Tibial artery (tissue), 4 donors: ENCODE measurements at regions not wholly inside any gene's neighbourhood (a gene's known extent, or its start where the extent isn't known, plus 50 kb on each side); places are given as distances from the start of the nearest gene placed in this dataset.

Source experiments
- DNase-seq, 2 donors: peaks; one replicate each; pipeline ENCODE4 v3.0.0-alpha.2; 2019
- H3K27ac ChIP-seq, 2 donors: fragments of 200-600 bp; sonication (generic) in 1 of 2; 1 replicate in 1 of 2; 2 replicates in 1 of 2; pipeline ENCODE4 v1.5.1; 2018 to 2019; ENCODE audit warnings: mild to moderate bottlenecking in 1 of 2
- H3K27me3 ChIP-seq, 2 donors: fragments of 200-600 bp; sonication (generic) in 1 of 2; one replicate each; pipeline versions ENCODE4 v1.5.1 to v1.6.0; 2016 to 2019
- H3K36me3 ChIP-seq, 3 donors: fragments of 200-600 bp; sonication (generic) in 2 of 3; one replicate each; pipeline ENCODE4 v1.5.1; 2016 to 2019; ENCODE audit warnings: mild to moderate bottlenecking in 2 of 3
- H3K4me1 ChIP-seq, 4 donors: fragments of 200-600 bp; sonication (generic) in 2 of 4; 1 replicate in 3 of 4; 2 replicates in 1 of 4; pipeline ENCODE4 v1.5.1; 2016 to 2019
- H3K4me3 ChIP-seq, 2 donors: fragments of 200-600 bp; sonication (generic) in 1 of 2; 1 replicate in 1 of 2; 2 replicates in 1 of 2; pipeline ENCODE4 v1.5.1; 2018 to 2019; ENCODE audit warnings: mild to moderate bottlenecking in 2 of 2
- H3K9me3 ChIP-seq, 3 donors: fragments of 200-600 bp; sonication (generic) in 1 of 3; one replicate each; pipeline ENCODE4 v1.5.1; 2016 to 2019
- intact Hi-C: fragments of 100-400 bp; cut with DNase I; formaldehyde crosslinking; loops from one replicate; pipeline ENCODE4 v1.15.0; 2023; ENCODE audit warnings: low total_unique reads
- TF ChIP-seq, protein P1 (sequence below), 2 experiments: fragments of 200-600 bp in 1 of 2; fragments of 450-650 bp in 1 of 2; IDR thresholded peaks; one replicate each; pipeline ENCODE4 v1.5.1; 2017 to 2019; ENCODE audit warnings: antibody characterized with exemption in 2 of 2, mild to moderate bottlenecking in 1 of 2, moderate library complexity in 1 of 2

DNA sequence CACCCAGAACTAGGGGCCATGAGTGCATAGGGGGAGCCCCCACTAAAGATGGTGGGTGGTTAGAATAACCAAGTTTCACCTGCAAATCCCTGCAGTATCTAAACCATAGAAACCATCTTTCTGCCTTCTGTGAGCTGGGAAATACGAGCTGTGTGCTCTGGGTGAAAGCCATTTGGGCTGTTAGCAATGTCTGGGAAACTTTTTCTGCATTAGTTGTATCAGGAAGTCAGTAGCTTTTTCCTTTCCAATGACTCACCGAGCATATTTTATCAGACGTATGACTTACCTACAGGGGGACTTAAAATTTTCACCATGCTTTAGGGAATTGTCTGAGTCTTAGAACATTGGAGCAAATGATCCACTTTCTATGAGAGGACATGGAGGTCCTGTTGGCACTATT, 584.0 kb downstream of the QKI start:
- Histone ChIP-seq H3K27me3 (no peaks in the 10 kb centered on the region), H3K36me3 (no peaks in the 10 kb centered on the region), H3K4me3 (no peak overlapping the region), H3K9me3 (no peaks in the 10 kb centered on the region), H3K4me1 (no peaks in the 10 kb centered on the region), H3K27ac (no peak overlapping the region)
- DNase-seq: no peak
- intact Hi-C loops: no loop called here
- TF ChIP-seq, protein P1, sequence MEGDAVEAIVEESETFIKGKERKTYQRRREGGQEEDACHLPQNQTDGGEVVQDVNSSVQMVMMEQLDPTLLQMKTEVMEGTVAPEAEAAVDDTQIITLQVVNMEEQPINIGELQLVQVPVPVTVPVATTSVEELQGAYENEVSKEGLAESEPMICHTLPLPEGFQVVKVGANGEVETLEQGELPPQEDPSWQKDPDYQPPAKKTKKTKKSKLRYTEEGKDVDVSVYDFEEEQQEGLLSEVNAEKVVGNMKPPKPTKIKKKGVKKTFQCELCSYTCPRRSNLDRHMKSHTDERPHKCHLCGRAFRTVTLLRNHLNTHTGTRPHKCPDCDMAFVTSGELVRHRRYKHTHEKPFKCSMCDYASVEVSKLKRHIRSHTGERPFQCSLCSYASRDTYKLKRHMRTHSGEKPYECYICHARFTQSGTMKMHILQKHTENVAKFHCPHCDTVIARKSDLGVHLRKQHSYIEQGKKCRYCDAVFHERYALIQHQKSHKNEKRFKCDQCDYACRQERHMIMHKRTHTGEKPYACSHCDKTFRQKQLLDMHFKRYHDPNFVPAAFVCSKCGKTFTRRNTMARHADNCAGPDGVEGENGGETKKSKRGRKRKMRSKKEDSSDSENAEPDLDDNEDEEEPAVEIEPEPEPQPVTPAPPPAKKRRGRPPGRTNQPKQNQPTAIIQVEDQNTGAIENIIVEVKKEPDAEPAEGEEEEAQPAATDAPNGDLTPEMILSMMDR (IDR thresholded peaks at IDR 0.05): no peak

DNA sequence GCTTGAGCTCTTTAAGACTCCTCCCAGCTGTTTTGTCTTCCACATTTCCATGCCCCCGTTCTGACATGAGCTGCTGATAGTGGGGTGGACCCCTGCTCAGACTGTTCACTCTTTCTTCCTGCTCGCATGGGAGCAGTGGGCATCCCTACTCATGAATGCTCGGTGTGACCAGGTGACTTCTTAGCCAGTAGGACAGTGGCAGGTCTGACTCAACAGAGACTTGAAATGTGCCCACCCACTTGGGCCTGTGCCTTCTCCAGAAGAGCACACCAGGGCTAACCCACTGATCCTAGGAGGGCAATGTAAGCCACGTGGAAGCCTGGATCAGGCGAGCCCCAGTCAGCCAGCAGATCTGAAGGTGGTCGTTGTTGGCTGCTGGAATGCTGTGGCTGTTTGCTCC, 582.0 kb downstream of the QKI start:
- Histone ChIP-seq H3K9me3 (no peaks in the 10 kb centered on the region), H3K4me1 (no peaks in the 10 kb centered on the region), H3K27ac (no peak overlapping the region), H3K36me3 (no peaks in the 10 kb centered on the region), H3K27me3 (no peaks in the 10 kb centered on the region), H3K4me3 (no peak overlapping the region)
- TF ChIP-seq, protein P1 (IDR thresholded peaks at IDR 0.05): no peak
- intact Hi-C loops: no loop called here
- no peak for DNase-seq

DNA sequence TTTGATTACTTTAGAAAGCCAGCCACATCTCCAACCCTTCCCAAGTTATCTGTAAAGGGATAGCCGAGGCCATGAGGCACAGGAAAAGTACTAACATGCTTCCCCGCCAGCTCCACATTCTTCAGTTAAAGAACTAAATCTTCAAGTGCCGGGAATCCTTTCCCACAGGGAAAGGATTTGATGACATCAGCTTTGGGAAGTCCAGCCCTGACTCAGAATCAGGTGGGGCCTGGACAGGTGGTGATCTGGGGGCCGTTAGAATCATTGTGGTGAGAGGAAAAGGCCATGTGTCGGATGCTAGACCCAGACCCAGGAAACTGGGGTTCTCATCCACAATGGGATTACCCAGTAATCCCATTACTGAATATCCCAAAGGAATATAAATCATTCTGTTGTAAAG, 580.0 kb downstream of the QKI start:
- H3K27me3 ChIP-seq: no peaks in the 10 kb centered on the region
- intact Hi-C loops: no loop called here

DNA sequence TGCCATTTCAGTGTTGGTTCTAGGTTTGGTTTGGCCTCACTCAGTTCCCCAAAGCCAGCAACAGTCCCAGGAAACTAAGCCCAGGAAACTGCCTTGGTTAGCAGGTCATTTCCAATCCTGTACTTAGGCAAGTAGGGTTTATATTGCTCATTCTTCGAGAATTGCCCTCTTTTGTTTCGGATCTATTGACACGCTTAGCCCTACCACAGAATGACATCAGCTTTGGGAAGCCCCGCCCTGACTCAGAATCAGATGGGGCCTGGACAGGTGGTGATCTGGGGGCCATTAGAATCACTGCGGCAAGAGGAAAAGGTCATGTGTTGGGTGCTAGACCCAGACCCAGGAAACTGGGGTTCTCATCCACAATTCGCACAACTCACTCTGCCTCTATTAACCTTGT, 578.2 kb downstream of the QKI start:
- intact Hi-C loops: no loop called here
- TF ChIP-seq, protein P1 (IDR thresholded peaks at IDR 0.05): no peak
- Histone ChIP-seq H3K27me3 (no peaks in the 10 kb centered on the region), H3K4me3 (no peak overlapping the region), H3K36me3 (no peaks in the 10 kb centered on the region), H3K4me1 (no peaks in the 10 kb centered on the region), H3K27ac (no peak overlapping the region), H3K9me3 (no peaks in the 10 kb centered on the region)
- DNase-seq: no peak

More for the DNA sequence above, 580.0 kb downstream of the QKI start:
- H3K27ac ChIP-seq: no peak overlapping the region
- DNase-seq: no peak
- no peaks in the 10 kb centered on the region for H3K4me1 ChIP-seq
- TF ChIP-seq, protein P1 (IDR thresholded peaks at IDR 0.05): no peak
- no peaks in the 10 kb centered on the region for H3K9me3 ChIP-seq
- no peaks in the 10 kb centered on the region for H3K36me3 ChIP-seq
- H3K4me3 ChIP-seq: no peak overlapping the region

DNA sequence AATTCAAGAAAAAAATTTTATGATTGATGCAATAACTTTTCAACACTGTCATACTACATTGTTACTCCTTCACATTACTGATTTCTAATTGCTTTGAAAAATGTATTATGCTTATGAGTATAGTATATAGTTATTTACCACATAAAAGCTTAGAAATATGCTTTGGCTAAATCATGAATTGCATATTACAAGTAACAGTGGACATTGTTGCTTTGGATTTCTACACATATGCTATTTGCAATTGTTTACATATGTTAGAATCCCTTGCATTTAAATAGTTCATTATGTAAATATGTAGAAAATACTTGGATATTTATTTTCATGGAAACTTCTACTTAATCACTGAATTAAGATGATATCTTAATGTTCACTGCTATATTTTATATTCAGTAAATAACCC, 577.5 kb downstream of the QKI start:
- H3K9me3 ChIP-seq: no peaks in the 10 kb centered on the region

More for the DNA sequence above, 577.5 kb downstream of the QKI start:
- intact Hi-C loops: no loop called here
- DNase-seq: no peak
- no peaks in the 10 kb centered on the region for H3K4me1 ChIP-seq
- H3K36me3 ChIP-seq: no peaks in the 10 kb centered on the region
- TF ChIP-seq, protein P1 (IDR thresholded peaks at IDR 0.05): no peak
- no peaks in the 10 kb centered on the region for H3K27me3 ChIP-seq
- H3K27ac ChIP-seq: no peak overlapping the region
- no peak overlapping the region for H3K4me3 ChIP-seq
